Sigmoid colon (tissue), 4 donors: ENCODE measurements at regions not wholly inside any gene's neighbourhood (a gene's known extent, or its start where the extent isn't known, plus 50 kb on each side); places are given as distances from the start of the nearest gene placed in this dataset.

Source experiments
- EP300 ChIP-seq, 4 donors: sonication (generic); formaldehyde crosslinking; IDR thresholded peaks; one replicate each; pipeline ENCODE4 v1.6.1; 2017; ENCODE audit warnings: antibody characterized with exemption in 4 of 4
- POLR2A ChIP-seq, 2 donors: fragments of 450-650 bp; IDR thresholded peaks; one replicate each; pipeline ENCODE4 v1.6.1; 2016; ENCODE audit warnings: antibody characterized with exemption in 2 of 2, mild to moderate bottlenecking in 2 of 2, moderate library complexity in 2 of 2
- POLR2AphosphoS5 ChIP-seq, 4 donors: sonication (generic); formaldehyde crosslinking; IDR thresholded peaks; one replicate each; pipeline ENCODE4 v1.6.1; 2017; ENCODE audit warnings: antibody characterized with exemption in 4 of 4
- TF ChIP-seq, protein P1 (sequence below), 4 experiments: fragments of 450-650 bp in 3 of 4; fragments of 200-600 bp in 1 of 4; IDR thresholded peaks; one replicate each; pipeline ENCODE4 v1.5.1; 2016 to 2019; ENCODE audit warnings: antibody characterized with exemption in 4 of 4, mild to moderate bottlenecking in 3 of 4, moderate library complexity in 2 of 4

DNA sequence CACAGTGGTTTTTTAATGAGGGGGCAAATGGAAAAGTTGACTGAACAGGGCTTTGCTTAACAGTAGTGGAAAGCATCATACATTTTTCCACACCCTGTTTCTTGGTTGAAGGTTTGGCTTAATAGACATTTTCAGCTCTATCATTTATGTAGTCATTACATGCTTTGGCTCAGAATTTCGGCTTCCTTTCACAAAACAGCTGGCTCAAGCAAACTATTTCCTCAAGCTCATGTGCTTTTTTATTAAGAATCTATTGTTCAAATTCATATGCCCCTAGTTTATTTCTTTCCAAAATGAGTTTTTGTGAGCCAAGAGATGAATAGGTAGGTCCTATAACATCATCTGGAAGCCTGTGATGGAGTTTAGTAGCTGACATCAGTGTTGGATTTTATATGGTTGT lies 113.8 kb downstream of the SLITRK6 start:
- TF ChIP-seq, protein P1, sequence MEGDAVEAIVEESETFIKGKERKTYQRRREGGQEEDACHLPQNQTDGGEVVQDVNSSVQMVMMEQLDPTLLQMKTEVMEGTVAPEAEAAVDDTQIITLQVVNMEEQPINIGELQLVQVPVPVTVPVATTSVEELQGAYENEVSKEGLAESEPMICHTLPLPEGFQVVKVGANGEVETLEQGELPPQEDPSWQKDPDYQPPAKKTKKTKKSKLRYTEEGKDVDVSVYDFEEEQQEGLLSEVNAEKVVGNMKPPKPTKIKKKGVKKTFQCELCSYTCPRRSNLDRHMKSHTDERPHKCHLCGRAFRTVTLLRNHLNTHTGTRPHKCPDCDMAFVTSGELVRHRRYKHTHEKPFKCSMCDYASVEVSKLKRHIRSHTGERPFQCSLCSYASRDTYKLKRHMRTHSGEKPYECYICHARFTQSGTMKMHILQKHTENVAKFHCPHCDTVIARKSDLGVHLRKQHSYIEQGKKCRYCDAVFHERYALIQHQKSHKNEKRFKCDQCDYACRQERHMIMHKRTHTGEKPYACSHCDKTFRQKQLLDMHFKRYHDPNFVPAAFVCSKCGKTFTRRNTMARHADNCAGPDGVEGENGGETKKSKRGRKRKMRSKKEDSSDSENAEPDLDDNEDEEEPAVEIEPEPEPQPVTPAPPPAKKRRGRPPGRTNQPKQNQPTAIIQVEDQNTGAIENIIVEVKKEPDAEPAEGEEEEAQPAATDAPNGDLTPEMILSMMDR (IDR thresholded peaks at IDR 0.05) = no peak
- TF ChIP-seq POLR2AphosphoS5 (IDR thresholded peaks at IDR 0.05) (no peak), POLR2A (IDR thresholded peaks at IDR 0.05) (no peak), EP300 (IDR thresholded peaks at IDR 0.05) (no peak)
